HG03469 (cell line): ENCODE measurements at regions not wholly inside any gene's neighbourhood (a gene's known extent, or its start where the extent isn't known, plus 50 kb on each side); places are given as distances from the start of the nearest gene placed in this dataset.
"Not testable (repeated sequence)": the region's sequence is repeated elsewhere in the genome, so short reads cannot be mapped to it uniquely, and the experiment has no call there.

ENCODE experiments used
- ATAC-seq: cut with Tn5 transposase; IDR thresholded peaks from one replicate; pipeline ENCODE4 v1.9.1; 2021; ENCODE audit warnings: mild to moderate bottlenecking, moderate library complexity, moderate number of reproducible peaks; ENCODE audit not compliant: unreplicated experiment

DNA sequence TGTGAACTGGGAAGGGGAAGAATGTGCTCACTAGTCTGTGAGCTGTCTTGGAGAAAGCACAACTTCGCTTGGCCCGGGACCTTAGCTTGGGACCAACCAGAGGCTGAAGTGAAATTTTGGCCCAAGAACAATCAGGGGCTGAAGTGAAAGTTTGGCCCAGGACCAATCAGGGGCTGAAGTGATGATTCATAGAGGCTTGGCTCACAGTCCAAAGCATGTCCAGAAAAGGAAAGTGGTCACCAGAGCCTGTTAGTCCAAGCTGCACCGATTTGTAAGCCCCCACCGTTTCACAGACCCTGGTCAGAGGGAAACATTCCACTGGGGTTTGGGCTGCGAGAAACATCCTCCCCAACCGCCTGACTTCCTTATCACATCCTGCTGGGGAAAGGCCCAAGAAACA is 763.3 kb downstream of the SPATA31A7 start:
- not testable (repeated sequence) for ATAC-seq

DNA sequence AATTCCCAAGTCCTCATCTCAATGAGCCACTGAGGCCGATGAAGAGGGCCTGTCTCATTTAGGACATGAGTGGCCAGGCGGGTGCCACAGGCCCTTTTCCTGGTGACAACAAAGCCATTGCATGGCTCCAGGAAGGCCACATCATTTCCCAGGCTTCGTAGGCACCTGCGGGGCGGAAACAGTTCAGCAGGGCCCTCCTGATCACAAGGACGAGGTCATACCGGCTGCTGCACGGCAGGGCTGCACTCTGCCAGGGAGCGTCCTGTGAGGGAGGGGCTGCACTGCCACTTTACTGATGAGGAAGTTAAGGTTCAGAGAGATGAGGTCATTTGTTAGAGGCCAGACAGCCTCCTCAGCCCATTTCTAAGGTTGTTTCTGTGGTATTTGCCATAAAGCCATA is 781.8 kb downstream of the SPATA31A7 start:
- not testable (repeated sequence) for ATAC-seq

DNA sequence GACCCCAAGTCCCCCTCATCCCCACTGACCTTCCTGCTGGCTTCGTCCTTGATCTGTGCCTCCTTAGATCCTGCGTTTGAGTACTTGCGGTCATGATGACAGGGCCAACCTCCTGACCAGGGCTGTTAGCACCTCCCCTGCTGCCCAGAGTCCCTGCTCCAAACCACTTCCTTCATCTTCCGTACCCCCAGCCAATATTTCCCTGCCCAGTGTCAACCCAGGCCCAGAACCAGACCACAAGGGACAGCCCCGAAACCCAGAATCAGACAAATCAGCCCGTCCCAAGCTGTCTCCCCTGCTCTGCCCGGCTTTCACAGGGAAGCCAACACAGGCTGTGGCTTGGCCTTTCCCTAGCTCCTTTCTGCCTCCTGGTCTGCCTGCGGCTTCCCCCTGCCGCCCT is 784.7 kb downstream of the SPATA31A7 start:
- ATAC-seq, result not testable (repeated sequence)

DNA sequence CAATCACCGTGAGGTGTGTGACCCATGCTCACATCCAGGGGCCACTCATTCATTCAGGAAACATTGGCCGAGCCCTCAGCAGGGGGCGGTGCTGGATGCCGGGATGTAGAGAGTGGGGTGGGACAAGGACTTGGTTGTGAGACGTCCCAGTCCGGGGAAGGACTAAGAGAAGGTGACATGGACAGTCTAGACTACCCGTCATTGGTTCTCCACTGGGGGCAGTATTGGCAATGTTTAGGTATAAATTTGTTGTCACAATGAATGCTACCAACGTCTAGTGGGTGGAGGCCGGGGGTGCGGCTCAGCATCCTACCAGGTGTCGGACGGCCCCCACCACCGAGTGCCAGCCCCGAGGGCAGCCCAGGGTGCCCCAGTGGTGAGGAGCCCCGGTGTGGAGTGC is 786.5 kb downstream of the SPATA31A7 start:
- ATAC-seq, result not testable (repeated sequence)

DNA sequence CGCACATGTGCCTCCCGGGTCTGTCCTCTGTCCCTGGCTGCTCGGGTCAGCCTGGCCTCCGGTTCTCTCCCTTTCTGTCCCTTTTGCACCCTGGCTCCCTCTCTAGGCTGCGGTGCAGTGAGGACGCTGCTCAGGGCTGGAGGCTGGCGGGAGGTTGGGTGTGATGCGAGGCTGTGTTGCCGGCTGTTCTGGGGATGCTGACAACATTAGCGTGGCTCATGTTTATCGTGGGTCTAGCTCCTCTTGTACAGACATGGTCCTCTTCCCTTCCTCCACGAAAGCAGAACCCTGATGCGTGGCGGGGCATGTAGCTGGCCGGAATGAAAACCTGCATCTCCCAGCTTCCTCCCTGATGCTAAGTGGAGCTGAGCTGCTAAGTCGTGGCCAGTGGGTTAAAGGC is 792.9 kb downstream of the SPATA31A7 start:
- ATAC-seq, result not testable (repeated sequence)

DNA sequence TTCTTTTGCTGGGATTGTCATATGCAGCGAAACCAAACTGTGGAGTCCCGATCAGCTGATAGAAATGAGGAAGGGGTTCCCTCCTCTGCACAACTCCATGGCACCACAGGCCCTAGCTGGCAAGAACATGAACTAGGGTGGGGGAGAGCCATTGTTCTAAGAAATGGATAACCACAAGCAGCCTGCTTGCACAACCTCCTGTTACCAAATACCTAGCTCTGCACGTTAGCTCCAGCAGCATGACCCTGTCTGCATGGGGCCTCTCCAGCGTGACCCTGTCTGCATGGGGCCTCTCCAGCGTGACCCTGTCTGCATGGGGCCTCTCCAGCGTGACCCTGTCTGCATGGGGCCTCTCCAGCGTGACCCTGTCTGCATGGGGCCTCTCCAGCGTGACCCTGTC is 793.6 kb downstream of the SPATA31A7 start:
- not testable (repeated sequence) for ATAC-seq

DNA sequence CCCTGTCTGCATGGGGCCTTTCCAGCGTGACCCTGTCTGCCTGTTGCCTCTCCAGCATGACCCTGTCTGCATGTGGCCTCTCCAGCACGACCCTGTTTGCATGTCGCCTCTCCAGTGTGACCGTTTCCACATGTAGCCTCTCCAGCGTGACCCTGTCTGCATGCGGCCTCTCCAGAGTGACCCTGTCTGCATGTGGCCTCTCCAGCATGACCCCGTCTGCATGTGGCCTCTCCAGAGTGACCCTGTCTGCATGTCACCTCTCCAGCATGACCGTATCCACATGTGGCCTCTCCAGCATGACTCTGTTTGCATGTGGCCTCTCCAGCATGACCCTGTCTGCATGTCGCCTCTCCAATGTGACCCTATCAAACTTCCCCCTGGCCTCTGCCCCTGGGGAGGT is 794.1 kb downstream of the SPATA31A7 start:
- ATAC-seq, result not testable (repeated sequence)

- ATAC-seq, result not testable (repeated sequence)
Observed at GRCh38 chr9:61984513-61984912, 794.7 kb downstream of the SPATA31A7 start.

- ATAC-seq, result not testable (repeated sequence)
Observed at GRCh38 chr9:61992110-61992509, 802.3 kb downstream of the SPATA31A7 start.

- ATAC-seq, result not testable (repeated sequence)
Observed at GRCh38 chr9:62032441-62032840, 842.6 kb downstream of the SPATA31A7 start.

DNA sequence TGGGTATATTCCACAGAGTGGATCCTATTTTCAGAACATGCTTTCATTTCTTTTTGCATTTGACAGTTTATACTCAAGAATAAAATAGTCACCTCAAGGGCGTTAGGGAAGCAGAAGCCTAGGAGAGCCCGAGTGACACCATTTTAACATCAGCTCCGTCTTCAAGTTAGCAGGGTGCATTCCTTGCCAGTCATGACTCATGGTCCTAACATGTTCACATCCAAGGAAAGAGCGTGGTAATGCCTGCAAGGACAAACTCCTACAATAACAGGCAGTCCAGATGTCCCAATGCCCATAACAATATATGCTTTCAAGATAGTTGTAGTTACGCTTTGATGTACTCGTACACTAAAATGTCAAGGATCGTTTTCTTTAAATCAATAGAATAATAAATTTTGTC is 848.4 kb downstream of the SPATA31A7 start:
- ATAC-seq, result not testable (repeated sequence)

GRCh38 chr9:62058155-62058554 is 868.3 kb downstream of the SPATA31A7 start:
- ATAC-seq, result not testable (repeated sequence)

- ATAC-seq, result not testable (repeated sequence)
Observed at GRCh38 chr9:62071043-62071442, 881.2 kb downstream of the SPATA31A7 start.

- ATAC-seq, result not testable (repeated sequence)
Observed at GRCh38 chr9:62073401-62073800, 883.6 kb downstream of the SPATA31A7 start.

- ATAC-seq, result not testable (repeated sequence)
Observed at GRCh38 chr9:62084245-62084644, 894.4 kb downstream of the SPATA31A7 start.

- ATAC-seq, result not testable (repeated sequence)
Observed at GRCh38 chr9:62095714-62096345, 906.0 kb downstream of the SPATA31A7 start.

DNA sequence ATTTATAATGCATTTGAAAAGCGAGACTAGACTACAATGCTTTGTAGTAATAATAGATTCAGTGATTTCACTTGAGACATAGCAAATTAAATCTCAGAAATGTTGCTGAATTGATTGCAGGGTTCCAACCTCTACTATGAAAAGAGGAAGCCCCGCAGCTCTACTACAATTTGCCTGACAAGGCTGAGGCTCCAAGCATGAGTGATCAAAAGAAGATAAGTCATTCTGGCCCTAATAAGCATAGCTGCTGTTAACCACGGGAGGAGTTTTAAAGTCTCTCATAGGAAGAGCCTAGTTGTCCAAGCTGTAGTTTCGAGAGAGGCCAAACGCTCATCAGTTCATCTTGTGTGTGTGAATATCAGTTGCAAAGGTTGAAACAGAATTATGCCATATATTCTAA is 920.6 kb downstream of the SPATA31A7 start:
- peak; percentile 98 for ATAC-seq

GRCh38 chr9:62116951-62117640 is 927.3 kb downstream of the SPATA31A7 start:
- ATAC-seq, result not testable (repeated sequence)

- ATAC-seq, result not testable (repeated sequence)
Observed at GRCh38 chr9:62119656-62120055, 929.8 kb downstream of the SPATA31A7 start.

DNA sequence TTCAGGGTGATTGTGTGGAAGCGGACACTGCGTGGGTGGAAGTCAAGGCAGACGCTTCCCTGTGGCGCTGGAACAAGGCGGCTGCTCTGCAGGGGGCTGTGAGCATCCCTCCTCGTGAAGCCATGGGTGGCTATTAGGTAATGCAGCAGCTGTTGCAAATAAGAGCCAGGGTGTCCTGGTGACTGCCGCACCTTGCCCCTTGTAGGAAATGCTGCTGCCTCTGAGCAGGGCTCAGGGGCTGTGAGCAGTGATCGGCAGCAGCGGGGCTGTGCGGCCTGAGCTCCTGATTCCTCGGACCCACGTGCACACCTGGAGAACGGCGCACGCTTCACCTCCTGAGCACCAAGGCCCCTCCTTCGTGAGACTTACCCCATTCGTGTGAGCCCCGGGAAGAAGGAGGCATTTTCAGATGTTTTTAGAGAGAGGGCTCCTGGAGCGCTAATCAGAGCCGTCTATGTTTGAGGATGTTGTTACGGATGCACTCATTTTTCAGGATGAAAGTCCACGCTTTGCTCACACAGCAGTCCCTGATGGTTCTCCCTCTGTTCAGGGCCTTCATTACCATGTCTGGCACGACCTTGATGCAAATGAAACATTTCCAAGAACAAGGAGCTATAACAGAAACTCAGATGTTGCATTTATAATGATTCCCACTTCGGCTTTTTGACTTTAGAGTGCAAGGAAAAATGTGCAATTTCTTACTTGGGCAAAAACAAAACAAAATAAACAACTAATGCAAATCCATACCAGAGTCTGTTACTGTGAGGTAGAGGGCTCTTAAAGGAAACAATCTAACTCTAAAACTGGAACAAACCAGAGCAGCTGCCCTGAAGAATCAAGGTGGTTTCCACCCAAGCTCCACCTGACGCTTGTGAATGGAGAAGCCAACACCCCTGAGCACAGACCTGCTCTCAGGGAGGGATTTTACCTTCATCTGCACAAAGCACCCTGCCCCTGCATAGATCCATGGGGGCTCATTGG is 936.1 kb downstream of the SPATA31A7 start:
- not testable (repeated sequence) for ATAC-seq

- ATAC-seq, result not testable (repeated sequence)
Observed at GRCh38 chr9:62135022-62135421, 945.2 kb downstream of the SPATA31A7 start.
